Endothelial cell of umbilical vein (primary cell): ENCODE measurements at regions not wholly inside any gene's neighbourhood (a gene's known extent, or its start where the extent isn't known, plus 50 kb on each side); places are given as distances from the start of the nearest gene placed in this dataset.

ENCODE experiments used
- BruUV-seq: library from RNA; stranded (reverse); fragments of 400-500 nt; replicated peaks from 2 replicates; lab custom pipeline; 2021; lab: Mats Ljungman, UMichigan
- CTCF ChIA-PET: fragments of 300-600, 350-600 bp; sonication (Branson Sonifier 250); formaldehyde crosslinking; loops from one replicate; lab custom pipeline; 2021; ENCODE audit warnings: antibody characterized with exemption, inconsistent platforms; lab: Charles Lee
- POLR2A ChIA-PET: fragments of 300-600, 350-600 bp; sonication (Branson Sonifier 250); formaldehyde crosslinking; loops from one replicate; lab custom pipeline; 2021; ENCODE audit warnings: antibody characterized with exemption, inconsistent platforms; lab: Charles Lee
- DNase-seq: peaks from one replicate; pipeline ENCODE4 v3.0.0-alpha.2; 2011; ENCODE audit warnings: low read depth, low spot score
- FAIRE-seq: peaks from 2 replicates; lab custom pipeline; 2011; peaks lifted over from hg19 to GRCh38; lab: Jason Lieb, UNC
- H2AFZ ChIP-seq: 2 replicates; pipeline ENCODE4 v1.6.0; 2012; ENCODE audit warnings: low read depth, low read length, control low read depth, inconsistent platforms
- H3K27ac ChIP-seq: 2 replicates; pipeline ENCODE4 v1.5.1; 2011; ENCODE audit warnings: low read depth, mild to moderate bottlenecking, control low read depth, low read length, moderate library complexity; ENCODE audit not compliant: insufficient read depth
- H3K27me3 ChIP-seq, 2 experiments: 2 replicates each; pipeline versions ENCODE4 v1.6.0 to v1.6.1; 2011; ENCODE audit warnings: low read length in 2 of 2, mixed read lengths in 1 of 2; ENCODE audit not compliant: control insufficient read depth in 2 of 2, insufficient read depth in 2 of 2
- H3K36me3 ChIP-seq, 2 experiments: 2 replicates in 1 of 2; 3 replicates in 1 of 2; pipeline ENCODE4 v1.5.1; 2011; ENCODE audit warnings: low read length in 2 of 2, mild to moderate bottlenecking in 1 of 2, moderate library complexity in 1 of 2; ENCODE audit not compliant: control insufficient read depth in 2 of 2, insufficient read depth in 2 of 2; ENCODE audit errors: extremely low read depth in 1 of 2
- H3K4me1 ChIP-seq: 3 replicates; pipeline ENCODE4 v1.5.1; 2011; ENCODE audit warnings: mild to moderate bottlenecking, low read length; ENCODE audit not compliant: control insufficient read depth, insufficient read depth; ENCODE audit errors: extremely low read depth
- H3K4me2 ChIP-seq: 2 replicates; pipeline ENCODE4 v1.6.1; 2011; ENCODE audit warnings: low read length, control low read depth, mixed read lengths; ENCODE audit not compliant: insufficient read depth
- H3K4me3 ChIP-seq, 3 experiments: fragments of 200-600 bp in 1 of 3; sonication (generic), shearing (Covaris generic) in 1 of 3; replicated peaks in 1 of 3; 2 replicates each; pipeline ENCODE4 v1.5.1; 2011 to 2016; ENCODE audit warnings: control low read depth in 3 of 3, low read length in 3 of 3, mild to moderate bottlenecking in 2 of 3, inconsistent platforms in 1 of 3, low read depth in 1 of 3, moderate library complexity in 1 of 3; ENCODE audit not compliant: insufficient read depth in 1 of 3
- H3K79me2 ChIP-seq: 2 replicates; pipeline ENCODE4 v1.6.0; 2012; ENCODE audit warnings: low read length, inconsistent platforms; ENCODE audit not compliant: control insufficient read depth, insufficient read depth
- H3K9ac ChIP-seq: replicated peaks from 2 replicates; pipeline ENCODE3; 2011; ENCODE audit warnings: low read length, control low read depth; ENCODE audit not compliant: insufficient read depth; ENCODE audit errors: extremely low read depth
- H3K9me1 ChIP-seq: replicated peaks from 3 replicates; pipeline ENCODE4 v1.6.0; 2011; ENCODE audit warnings: mild to moderate bottlenecking, low read length; ENCODE audit not compliant: control insufficient read depth, insufficient read depth; ENCODE audit errors: extremely low read depth
- H3K9me3 ChIP-seq: replicated peaks from 2 replicates; pipeline ENCODE4 v1.5.1; 2012; ENCODE audit warnings: low read length, inconsistent platforms; ENCODE audit not compliant: control insufficient read depth, insufficient read depth
- H4K20me1 ChIP-seq: replicated peaks from 2 replicates; pipeline ENCODE3; 2011; ENCODE audit warnings: mild to moderate bottlenecking, low read length; ENCODE audit not compliant: control insufficient read depth, insufficient read depth; ENCODE audit errors: extremely low read depth
- EZH2 ChIP-seq: IDR thresholded peaks from 2 replicates; pipeline ENCODE4 v1.6.1; 2012; ENCODE audit warnings: borderline replicate concordance, low read depth, mild to moderate bottlenecking, moderate library complexity, low read length, inconsistent platforms; ENCODE audit not compliant: severe bottlenecking
- FOS ChIP-seq: IDR thresholded peaks from 2 replicates; pipeline ENCODE4 v1.6.1; 2011; ENCODE audit warnings: mild to moderate bottlenecking, low read length, moderate library complexity, borderline replicate concordance; ENCODE audit not compliant: insufficient read depth
- JUN ChIP-seq: IDR thresholded peaks from 2 replicates; pipeline ENCODE4 v1.6.1; 2011; ENCODE audit warnings: borderline replicate concordance, low read depth; ENCODE audit not compliant: insufficient read length, insufficient read depth
- MYC ChIP-seq: IDR thresholded peaks from one replicate; pipeline ENCODE4 v1.6.1; 2011; ENCODE audit warnings: mild to moderate bottlenecking, low read depth, low read length
- POLR2A ChIP-seq: IDR thresholded peaks from 2 replicates; pipeline ENCODE4 v1.6.1; 2012; ENCODE audit warnings: low read depth, mild to moderate bottlenecking, control low read depth, low read length
- POLR2AphosphoS5 ChIP-seq: IDR thresholded peaks from 2 replicates; pipeline ENCODE4 v1.6.1; 2012; ENCODE audit warnings: low read depth, mild to moderate bottlenecking, control low read depth, low read length, moderate library complexity; ENCODE audit not compliant: insufficient read depth
- dilution Hi-C: fragments of 300-500 bp; cut with MboI; formaldehyde crosslinking; loops from one replicate; pipeline ENCODE4 v1.15.0; 2019; ENCODE audit warnings: low sequenced_read_pairs; ENCODE audit not compliant: extremely low pct_ligation_motif_present
- intact Hi-C: fragments of 100-400 bp; cut with micrococcal nuclease; formaldehyde crosslinking; loops from one replicate; pipeline ENCODE4 v1.10.0; 2022
- TF ChIP-seq, protein P1 (sequence below): IDR thresholded peaks from 2 replicates; pipeline ENCODE4 v1.6.1; 2011; ENCODE audit not compliant: insufficient read depth, insufficient read length
- TF ChIP-seq, protein P2 (sequence below), 2 donors: IDR thresholded peaks; 1 replicate in 1 of 2; 2 replicates in 1 of 2; pipeline ENCODE4 v1.5.1; 2011; ENCODE audit warnings: low read length in 2 of 2, mild to moderate bottlenecking in 2 of 2, moderate library complexity in 2 of 2, control low read depth in 1 of 2, inconsistent platforms in 1 of 2, low read depth in 1 of 2; ENCODE audit not compliant: insufficient read depth in 1 of 2; ENCODE audit errors: extremely low read depth in 1 of 2

DNA sequence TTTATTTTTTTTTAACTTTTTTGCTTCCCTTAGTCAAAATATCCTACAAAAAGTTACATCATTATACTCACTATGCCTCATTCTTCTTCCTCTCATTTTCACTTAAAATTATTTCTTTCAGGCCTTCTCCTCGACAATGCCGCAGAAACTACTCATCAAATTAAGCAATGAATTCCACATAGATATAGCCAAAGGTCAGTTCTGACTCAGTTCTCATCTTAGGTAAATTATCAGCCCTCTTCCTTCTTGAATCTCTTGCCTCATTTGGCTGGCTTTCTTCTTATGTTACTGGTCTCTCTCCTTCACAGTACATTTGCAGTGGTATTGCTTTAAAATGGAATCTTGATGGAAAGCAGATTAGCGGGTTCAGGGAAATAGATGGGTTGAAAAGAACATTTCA, 260.7 kb upstream of the BRINP3 start:
- DNase-seq (no peak), FAIRE-seq (no peak)
- Histone ChIP-seq H3K4me2 (no peak overlapping the region), H2AFZ (no peak overlapping the region), H3K9me3 (no peaks in the 10 kb centered on the region), H3K27ac (no peak overlapping the region), H3K9me1 (no peaks in the 10 kb centered on the region), H3K4me3 (no peak overlapping the region), H3K36me3 (no peaks in the 10 kb centered on the region), H3K4me1 (no peaks in the 10 kb centered on the region), H3K27me3 (no peaks in the 10 kb centered on the region), H3K9ac (no peak overlapping the region), H4K20me1 (no peaks in the 10 kb centered on the region), H3K79me2 (no peaks in the 10 kb centered on the region)
- ChIA-PET CTCF (no interaction called here), POLR2A (no interaction called here)
- dilution Hi-C loops (no loop called here), intact Hi-C loops (no loop called here)
- BruUV-seq = no TSS peak
- TF ChIP-seq POLR2A (no peak), EZH2 (no peak)
- TF ChIP-seq, protein P1, sequence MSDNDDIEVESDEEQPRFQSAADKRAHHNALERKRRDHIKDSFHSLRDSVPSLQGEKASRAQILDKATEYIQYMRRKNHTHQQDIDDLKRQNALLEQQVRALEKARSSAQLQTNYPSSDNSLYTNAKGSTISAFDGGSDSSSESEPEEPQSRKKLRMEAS = no peak

DNA sequence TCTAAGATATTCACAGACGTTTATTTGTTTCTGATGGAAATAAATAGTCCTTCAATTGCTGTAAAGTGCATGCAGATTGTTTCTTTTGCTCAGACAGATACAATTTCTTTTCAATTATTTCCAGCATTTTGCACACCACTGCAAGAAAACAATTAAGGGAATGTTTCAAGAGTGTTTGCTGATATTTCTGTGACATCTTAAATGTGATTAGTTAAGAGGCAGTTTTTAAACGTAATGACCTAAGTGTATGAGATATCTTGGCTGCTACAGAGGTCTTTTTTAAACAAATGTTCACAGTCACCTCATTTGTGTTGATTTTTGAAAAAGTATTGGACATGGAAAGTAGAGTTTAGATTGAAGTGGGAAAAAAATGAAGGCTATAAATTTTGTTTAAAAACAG, 262.3 kb upstream of the BRINP3 start:
- Histone ChIP-seq H3K4me1 (no peaks in the 10 kb centered on the region), H3K4me2 (no peak overlapping the region), H3K27me3 (no peaks in the 10 kb centered on the region), H2AFZ (no peak overlapping the region), H4K20me1 (no peaks in the 10 kb centered on the region), H3K9me3 (no peaks in the 10 kb centered on the region), H3K27ac (no peak overlapping the region), H3K9ac (no peak overlapping the region), H3K79me2 (no peaks in the 10 kb centered on the region), H3K4me3 (no peak overlapping the region), H3K9me1 (no peaks in the 10 kb centered on the region), H3K36me3 (no peaks in the 10 kb centered on the region)
- FAIRE-seq (no peak), DNase-seq (no peak)
- TF ChIP-seq, protein P2, sequence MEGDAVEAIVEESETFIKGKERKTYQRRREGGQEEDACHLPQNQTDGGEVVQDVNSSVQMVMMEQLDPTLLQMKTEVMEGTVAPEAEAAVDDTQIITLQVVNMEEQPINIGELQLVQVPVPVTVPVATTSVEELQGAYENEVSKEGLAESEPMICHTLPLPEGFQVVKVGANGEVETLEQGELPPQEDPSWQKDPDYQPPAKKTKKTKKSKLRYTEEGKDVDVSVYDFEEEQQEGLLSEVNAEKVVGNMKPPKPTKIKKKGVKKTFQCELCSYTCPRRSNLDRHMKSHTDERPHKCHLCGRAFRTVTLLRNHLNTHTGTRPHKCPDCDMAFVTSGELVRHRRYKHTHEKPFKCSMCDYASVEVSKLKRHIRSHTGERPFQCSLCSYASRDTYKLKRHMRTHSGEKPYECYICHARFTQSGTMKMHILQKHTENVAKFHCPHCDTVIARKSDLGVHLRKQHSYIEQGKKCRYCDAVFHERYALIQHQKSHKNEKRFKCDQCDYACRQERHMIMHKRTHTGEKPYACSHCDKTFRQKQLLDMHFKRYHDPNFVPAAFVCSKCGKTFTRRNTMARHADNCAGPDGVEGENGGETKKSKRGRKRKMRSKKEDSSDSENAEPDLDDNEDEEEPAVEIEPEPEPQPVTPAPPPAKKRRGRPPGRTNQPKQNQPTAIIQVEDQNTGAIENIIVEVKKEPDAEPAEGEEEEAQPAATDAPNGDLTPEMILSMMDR (IDR thresholded peaks at IDR 0.05; ENCODE audit: extremely low read depth in 1 of 2, insufficient read depth in 1 of 2, low read depth in 1 of 2, low read length in 2 of 2) = no peak
- TF ChIP-seq JUN (no peak), POLR2AphosphoS5 (no peak), FOS (no peak), EZH2 (no peak), MYC (no peak), POLR2A (no peak)
- dilution Hi-C loops = no loop called here
- intact Hi-C loops = no loop called here
- POLR2A ChIA-PET = no interaction called here
- no TSS peak for BruUV-seq
- CTCF ChIA-PET = no interaction called here
